ENCODE measurements at regions not wholly inside any gene's neighbourhood (a gene's known extent, or its start where the extent isn't known, plus 50 kb on each side); places are given as distances from the start of the nearest gene placed in this dataset.

- DNase-seq = no peak
Observed at GRCh38 chr12:19884021-19884492, 444.8 kb downstream of the AEBP2 start.

- DNase-seq = no peak
Observed at GRCh38 chr12:19885093-19885812, 446.0 kb downstream of the AEBP2 start.

DNA sequence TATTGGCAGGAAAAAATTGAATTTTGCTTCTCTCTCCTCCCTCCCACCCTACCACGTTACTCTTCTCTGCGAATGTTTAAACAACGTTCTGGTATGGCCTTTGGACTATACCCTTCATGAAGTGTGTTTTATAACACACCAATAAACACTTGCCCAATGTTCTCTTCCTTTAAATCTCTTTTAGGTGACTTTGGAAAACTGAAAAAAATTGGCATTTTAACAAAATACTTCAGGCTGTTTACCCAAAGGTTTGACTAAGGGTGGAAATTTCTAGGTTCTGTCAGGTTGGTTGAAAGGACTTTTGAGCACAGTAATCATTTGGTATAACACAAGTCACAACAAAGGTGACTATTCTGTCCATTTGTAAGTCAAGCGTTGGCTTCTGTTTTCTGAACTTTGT lies 446.8 kb downstream of the AEBP2 start:
- DNase-seq = no peak

GRCh38 chr12:19886639-19887064 lies 447.4 kb downstream of the AEBP2 start:
- no peak for DNase-seq

DNA sequence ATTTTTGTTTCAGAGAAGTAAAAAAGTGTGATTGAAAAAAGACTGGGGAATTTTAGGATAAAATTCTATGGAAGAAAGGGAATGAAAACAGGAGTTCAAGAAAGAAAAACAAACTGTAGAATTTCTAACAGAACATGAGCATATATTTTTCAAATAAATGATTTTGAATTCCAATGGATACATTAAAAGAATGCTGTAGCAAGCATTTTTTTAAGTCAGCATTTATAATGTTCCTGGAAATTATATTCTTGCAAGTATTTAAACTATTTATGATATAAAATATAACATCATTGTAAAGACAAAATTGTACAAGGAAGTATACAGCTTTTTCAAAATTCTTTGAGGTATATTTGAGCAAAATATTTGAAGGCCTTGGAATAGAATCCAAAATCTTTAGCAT lies 450.7 kb downstream of the AEBP2 start:
- no peak for DNase-seq

DNA sequence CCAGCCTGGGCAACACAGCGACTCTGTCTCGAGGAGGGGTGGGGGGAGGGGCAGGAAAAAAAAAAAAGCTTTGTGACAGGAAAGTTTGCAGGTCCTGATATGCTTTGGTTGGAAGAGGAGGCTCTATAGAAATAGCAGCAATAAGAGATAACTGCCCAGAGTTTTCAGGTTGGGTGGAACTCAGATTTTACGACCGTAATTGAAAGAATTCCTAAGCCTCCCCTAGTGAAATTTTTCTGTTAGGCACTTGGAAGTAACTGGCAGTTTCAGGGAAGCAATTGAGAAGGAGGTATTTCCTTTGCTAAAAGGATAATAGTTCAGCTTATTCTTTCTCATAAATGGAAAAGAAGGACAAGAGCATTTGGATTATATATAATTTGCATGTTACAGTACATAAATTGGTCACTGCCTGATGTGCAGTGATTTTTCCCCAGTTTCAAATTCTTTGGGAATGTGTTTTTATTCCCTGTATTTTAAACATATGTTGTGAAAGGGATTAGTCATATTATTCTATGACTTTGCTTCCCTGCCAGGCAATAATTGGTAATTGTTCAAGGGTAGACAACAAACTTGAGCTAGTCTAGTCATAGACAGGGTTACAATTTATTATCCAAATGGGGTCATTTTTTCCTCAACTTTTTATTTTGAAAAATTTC lies 452.8 kb downstream of the AEBP2 start:
- DNase-seq = no peak

DNA sequence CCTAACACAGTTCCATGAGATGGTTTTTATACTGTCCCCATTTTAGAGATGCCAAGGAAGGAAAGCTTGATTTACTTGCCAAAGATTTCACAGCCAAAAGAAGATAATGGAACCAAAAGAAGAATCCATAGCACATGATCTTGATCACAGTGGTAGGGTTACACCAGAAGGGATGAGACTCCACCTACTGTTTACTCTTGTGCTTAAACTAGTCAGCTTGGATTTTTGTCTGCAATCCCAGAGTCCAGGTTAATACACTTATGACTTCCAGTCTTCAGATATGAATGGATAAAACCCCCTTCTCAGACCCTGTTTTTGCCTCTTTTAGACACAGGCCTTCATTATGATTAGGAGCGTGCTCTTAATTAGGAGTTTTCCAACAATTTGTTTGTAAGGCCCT lies 454.2 kb downstream of the AEBP2 start:
- no peak for DNase-seq

DNA sequence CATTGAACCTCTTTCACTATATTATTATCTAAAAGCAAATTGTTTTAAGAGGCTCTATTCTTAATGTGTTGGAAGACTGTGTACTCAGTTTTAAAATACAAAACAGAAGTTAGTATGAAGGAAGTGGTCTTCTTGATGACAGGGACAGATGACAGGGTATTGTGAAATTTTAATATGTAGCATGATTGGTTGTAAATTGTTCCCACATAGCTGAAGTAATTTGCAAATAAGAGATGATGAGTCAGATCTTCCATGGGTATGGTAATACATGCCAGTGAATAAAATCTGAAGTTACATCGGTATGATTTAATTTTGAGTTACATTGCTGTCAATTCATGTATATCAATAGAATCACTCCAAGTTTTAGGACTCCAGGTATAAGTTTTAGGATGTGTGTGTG lies 454.8 kb downstream of the AEBP2 start:
- DNase-seq = no peak

GRCh38 chr12:19894803-19895202 lies 455.5 kb downstream of the AEBP2 start:
- no peak for DNase-seq

GRCh38 chr12:19895246-19896020 lies 456.1 kb downstream of the AEBP2 start:
- DNase-seq = no peak

- DNase-seq = no peak
Observed at GRCh38 chr12:19896041-19896440, 456.7 kb downstream of the AEBP2 start.

GRCh38 chr12:19896534-19896933 lies 457.2 kb downstream of the AEBP2 start:
- no peak for DNase-seq

DNA sequence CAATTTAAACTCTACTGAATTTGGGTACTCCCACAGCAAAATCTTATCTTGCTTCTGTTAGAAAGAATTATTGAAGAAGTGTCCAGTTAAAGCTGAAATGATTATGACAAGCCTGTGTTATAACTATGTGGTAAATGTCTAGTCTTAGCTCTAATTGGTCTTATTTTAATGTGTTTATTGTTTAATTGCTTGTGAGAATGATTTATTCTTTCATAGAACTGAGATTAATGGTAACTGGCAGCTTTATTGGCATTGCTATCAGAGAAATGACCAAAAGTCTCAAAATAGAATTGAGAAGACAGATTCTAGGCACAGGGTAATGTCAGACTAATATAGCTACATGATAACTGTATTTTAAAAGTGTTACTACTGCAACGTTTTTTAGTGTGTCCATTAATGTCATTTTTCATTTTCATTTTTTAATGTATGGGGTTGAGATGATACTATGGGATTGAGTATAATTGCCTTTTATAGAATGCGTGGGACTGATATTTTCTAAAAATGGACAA lies 458.7 kb downstream of the AEBP2 start:
- no peak for DNase-seq

GRCh38 chr12:19901841-19902240 lies 462.5 kb downstream of the AEBP2 start:
- DNase-seq = no peak

GRCh38 chr12:19904819-19905218 lies 463.5 kb upstream of the PDE3A start:
- no peak for DNase-seq

- DNase-seq = no peak
Observed at GRCh38 chr12:19908830-19909229, 459.5 kb upstream of the PDE3A start.

- no peak for DNase-seq
Observed at GRCh38 chr12:19909418-19909817, 458.9 kb upstream of the PDE3A start.

GRCh38 chr12:19910681-19911080 lies 457.7 kb upstream of the PDE3A start:
- no peak for DNase-seq

DNA sequence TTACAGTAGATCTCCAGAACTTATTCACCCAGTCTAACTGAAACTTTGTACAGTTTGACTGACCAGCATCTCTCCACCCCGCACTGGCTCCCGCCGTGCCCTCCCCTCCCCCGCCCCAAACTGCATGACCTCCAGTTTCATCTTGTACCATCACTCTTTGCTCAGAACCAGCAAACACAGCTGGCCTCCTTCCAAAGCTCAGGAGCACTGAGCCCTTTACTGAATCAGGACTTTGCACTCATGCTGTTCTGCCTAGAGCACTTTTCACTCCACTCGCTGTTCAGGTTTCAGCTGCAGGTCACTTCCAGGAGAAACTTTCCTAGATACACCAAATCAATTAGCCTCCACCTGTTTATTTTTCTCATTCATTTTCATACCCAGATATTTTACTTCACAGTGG lies 455.3 kb upstream of the PDE3A start:
- no peak for DNase-seq

DNA sequence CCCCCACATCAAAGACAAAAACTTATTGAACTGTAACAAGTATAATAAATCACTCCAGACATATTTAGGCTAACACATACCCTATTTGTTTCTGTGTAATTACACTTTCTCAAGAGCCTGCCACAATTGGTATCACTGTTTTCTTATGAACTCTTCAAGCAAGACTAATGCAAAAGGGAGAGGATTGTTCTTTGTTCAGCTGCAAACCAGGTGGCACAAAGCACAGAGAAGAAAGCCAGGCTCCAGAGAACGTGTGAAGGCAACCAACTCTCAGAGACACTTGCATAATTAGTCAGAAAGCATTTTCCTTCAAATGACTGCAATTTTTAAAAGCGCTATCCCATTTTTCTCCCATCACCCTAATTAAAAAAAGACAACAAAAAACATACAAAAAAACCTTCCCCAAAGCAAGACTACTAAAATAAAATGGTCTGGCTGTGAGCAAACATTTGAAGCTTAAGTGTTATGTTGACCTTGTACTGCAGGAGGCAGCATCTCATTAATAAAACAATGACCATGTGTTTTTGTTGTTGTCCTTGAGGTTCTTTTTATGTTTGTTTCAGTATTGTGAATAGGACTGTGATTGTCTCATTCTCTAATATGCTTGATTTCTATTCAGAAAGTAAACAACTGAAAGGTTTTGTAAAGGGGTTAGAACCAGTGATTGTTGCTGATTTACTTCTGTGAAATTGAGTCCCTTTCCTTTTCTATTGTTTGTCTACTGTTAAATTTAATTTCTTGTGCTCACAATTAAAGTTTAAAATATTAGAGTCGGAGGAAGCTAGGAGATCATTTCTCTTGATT lies 452.7 kb upstream of the PDE3A start:
- no peak for DNase-seq

GRCh38 chr12:19916196-19916753 lies 452.1 kb upstream of the PDE3A start:
- no peak for DNase-seq

DNA sequence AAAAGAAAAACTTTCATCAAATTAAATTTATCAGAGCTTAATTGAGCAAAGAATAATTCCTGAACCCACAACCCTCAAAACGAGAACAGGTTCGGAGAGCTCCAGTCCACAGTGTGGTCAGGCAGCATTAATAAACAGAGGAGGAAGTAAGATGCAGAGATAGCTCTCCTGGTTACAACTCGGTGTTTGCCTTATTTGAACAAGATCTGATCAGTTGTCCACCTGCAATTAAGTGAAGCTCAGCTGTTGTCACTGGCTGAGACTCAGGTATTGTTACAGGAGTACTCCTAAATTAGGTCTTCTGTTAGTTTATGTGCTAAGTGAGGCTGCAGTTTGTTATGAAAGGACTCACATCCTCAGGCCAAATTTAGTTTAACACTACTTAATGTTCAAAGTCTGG lies 451.4 kb upstream of the PDE3A start:
- DNase-seq = no peak
